D341Med (cell line): ENCODE measurements at regions not wholly inside any gene's neighbourhood (a gene's known extent, or its start where the extent isn't known, plus 50 kb on each side); places are given as distances from the start of the nearest gene placed in this dataset.

Source experiments
- DNase-seq: peaks from one replicate; pipeline ENCODE4 v3.0.0; 2012; ENCODE audit warnings: low spot score

DNA sequence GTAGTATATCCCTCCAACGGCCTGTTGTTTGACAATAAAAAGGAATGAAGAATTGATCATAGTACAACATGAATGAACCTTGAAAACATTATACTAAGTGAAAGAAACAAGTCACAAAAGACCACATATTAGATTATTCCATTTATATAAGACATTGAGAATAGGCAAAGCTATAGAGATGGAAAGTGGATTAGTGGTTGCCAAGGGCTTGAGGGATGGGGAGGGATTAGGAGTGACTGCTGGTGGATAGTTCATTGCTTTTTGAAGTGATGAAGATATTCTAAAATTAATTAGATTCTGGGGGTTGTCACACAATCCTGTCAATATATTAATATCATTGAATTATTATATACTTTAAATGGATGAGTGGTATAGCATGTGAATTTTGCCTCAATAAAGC, 142.5 kb upstream of the DPT start:
- no peak for DNase-seq

- no peak for DNase-seq
These were observed 146.8 kb upstream of the DPT start for GRCh38 chr1:168875831-168876230.

DNA sequence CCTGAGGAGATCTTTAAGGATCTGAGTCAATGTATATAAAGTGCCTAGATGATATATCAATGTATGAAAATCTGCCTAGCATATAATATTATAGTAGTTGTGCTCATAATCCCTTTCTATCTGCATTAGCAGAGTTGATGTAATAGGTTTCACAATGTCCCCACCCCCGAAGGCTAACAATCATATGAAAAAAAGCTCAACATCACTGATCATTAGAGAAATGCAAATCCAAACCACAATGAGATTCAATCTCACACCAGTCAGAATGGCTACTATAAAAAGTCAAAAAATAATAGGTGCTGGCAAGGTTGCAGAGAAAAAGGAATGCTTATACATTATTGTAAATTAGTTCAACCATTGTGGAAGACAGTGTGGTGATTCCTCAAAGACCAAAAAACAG, 147.8 kb upstream of the DPT start:
- no peak for DNase-seq

DNA sequence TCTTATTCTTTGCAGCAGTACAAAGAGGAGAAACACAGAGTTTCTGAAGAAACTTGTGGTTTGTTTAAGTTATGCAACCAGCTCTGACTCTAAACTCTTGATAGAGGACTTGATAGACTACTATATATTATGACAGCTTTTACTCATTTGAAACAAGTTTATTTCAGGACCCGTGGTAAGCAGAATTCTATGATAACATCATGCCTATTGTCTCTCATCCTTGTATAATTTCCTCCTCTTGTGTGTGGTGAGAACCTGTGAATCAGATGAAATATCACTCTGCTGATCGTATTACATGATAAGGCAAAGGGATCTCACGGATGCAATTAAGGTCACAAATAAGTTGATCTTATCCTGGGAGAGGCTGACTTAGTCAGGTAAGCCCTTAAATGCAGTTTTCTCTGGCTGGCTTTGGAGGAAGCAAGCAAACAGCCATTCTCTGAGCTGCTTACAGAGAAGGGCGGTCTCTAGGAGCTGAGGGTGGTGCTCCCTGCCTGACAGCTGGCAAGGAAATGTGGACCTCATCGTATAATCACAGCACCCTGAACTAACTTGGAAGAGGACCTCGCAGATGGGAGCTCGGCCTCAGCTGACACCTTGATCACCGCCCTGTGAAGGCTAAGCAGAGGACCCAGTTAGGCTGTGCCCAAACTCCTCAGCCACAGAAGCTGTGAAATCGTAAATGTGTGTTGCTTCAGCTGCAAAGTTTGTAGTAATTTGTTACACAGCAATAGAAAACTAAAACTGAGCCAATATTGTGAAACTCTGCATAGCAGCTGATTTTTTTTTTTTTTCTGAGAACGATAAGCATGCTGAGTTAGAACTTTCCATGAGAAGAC, 151.1 kb upstream of the DPT start:
- peak; percentile 43 for DNase-seq

- no peak for DNase-seq
These were observed 152.8 kb upstream of the DPT start for GRCh38 chr1:168881656-168882260.

GRCh38 chr1:168887381-168887780, 158.4 kb upstream of the DPT start:
- DNase-seq, result no peak

DNA sequence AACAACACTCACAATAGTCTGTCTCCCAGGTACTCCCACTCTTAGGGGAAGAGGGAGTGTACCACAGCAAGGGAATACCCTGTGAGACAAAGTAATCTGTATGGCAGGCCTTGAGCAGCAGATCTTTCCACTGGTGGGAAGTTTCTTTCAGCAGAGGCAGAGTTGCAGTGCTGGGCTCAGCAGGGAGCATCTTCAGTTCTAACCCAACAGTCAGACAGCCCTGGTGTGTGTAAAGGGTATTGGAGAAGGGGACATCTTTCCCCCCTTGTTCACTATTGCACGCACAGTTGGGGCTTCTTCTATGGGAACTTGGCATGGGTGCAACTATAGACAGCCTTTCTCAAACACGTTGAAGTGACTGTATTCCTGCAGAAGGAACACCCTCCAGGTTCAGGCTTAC, 159.4 kb upstream of the DPT start:
- no peak for DNase-seq

DNA sequence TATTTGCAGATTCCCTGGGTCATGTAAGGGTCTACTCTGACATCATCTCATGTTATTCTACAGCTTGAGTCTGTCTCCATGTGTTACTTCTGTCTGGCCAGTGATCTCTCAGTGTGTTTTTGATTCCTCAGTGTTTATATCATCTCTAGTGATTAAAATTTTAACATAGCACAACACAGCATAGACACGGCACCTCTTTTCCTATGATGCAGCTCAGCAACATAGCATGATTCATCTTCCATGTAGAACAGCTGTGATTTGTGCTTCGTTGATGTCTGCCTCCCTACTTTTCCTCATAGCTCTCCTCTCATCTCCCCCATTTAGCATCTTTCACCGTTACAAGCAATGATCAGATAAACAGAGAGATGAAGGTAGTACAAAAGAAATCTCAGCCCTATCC, 163.9 kb upstream of the DPT start:
- no peak for DNase-seq

DNA sequence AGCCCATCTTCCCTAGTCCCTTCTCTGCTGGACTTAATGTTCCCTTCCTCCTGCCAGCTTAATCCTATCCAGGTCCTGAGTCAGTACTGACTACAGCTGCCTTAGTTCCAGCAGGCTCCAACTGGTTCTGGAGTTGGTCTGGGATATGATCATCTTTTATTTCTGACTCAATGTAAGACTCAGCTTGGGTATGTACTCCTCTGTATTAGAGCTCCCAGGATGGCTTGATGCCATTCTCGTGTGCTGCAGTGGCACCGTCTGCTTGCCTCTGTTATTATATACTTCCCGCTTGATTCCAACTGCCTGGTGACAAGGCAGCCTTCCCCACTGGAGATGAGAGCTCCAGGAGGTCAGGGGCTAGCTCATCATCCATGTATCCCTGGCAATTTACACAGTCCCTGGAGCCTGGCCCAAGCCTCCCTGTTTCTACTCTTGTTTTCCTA, 164.4 kb upstream of the DPT start:
- DNase-seq, result no peak

DNA sequence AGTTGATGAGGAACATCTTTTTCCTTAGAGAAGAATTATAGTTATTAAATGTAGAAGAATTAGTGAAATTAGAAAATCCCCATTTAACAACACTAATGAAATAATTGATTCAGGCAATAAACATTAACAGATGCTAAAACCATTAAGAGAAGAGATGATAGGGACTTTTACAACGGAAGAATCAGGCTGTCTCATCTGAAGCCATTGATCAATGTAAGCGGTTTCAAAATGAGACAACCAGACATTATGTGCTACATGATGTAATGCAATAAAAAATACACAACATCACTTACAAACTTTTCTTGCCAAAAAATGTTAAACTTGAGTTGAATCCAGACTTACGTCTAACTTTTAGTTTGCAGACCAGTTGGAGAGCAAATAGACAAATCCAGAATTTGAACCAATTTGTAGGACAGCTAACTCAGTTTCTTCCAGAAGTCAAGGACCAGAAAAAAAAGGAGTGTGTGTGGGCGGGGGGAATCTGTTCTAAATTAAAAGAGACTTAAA, 165.4 kb upstream of the DPT start:
- DNase-seq, result no peak

GRCh38 chr1:168897249-168897648, 168.2 kb upstream of the DPT start:
- no peak for DNase-seq

DNA sequence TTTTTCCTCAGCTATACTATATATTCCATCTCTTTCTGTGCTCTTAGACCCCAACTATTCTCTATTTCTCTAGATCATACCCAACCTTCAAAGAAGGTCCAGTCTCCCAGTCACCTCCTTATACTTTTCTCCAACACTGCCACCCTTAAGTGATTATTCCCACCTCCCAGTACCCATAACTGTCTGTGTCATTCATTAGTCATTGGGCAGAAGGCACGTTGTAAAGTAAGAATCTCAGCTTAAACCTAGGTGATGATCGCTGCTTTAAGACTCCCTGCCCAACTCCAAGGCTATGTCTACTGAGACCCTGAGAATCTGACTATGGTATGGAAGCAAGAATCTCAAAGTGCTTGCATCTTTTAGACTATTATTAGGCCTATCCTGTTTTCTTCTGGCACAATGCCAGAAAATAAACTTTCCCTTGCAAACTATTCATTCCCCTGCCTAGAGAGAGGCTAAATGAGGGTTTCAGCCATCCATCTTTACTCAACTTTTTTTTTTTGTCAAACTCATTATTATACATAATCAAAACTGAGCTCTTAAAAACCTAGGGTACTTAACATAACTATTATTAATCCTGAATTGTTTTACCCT, 174.3 kb upstream of the DPT start:
- DNase-seq, result no peak

GRCh38 chr1:168905633-168906032, 176.6 kb upstream of the DPT start:
- DNase-seq, result no peak

DNA sequence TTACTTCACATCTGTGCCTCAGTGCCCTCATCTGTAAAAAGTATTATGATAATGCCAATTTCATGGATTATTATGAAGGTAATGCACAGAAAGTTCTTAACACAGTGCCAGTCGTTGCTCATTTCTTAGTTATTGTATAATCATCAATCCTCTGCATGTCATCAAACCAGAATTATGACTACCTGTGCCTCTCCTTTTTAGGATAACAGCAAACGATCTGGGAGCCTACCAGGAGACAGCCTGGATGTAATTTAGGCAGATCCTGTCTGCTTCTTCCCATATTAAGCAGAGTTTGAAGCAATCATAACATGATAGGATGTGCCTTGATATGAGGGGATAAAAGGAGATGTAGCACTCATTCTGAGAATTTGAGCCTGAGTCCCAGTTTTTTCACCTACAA, 177.4 kb upstream of the DPT start:
- no peak for DNase-seq

GRCh38 chr1:168907053-168907452, 178.0 kb upstream of the DPT start:
- DNase-seq, result no peak

DNA sequence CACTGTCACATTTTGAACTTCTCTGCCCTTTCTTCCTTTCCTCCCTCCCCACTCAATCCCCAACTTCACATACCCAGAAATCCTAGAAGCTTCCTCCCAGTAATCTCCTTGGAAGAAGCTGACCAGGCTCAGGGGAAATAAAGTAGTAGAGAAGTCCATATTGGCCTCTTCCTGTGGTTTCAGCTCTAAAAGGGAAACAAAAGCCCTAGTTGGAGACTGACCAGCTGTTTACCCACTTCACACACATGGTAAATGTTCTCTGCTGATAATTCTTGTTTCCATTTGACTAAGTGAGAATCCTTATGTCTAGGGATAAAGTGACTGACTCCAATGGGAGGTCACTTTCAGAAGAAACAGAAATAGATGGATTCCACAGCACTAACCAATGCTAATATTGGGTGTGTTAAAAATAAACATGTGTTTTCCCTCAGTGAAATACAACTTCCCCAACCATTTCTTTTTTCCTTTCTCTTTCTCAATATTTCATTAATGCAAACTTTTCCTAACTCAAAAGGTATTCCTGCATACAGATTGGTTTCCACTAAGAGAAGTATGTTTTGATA, 178.9 kb upstream of the DPT start:
- DNase-seq, result no peak

GRCh38 chr1:168910403-168910802, 181.4 kb upstream of the DPT start:
- no peak for DNase-seq

DNA sequence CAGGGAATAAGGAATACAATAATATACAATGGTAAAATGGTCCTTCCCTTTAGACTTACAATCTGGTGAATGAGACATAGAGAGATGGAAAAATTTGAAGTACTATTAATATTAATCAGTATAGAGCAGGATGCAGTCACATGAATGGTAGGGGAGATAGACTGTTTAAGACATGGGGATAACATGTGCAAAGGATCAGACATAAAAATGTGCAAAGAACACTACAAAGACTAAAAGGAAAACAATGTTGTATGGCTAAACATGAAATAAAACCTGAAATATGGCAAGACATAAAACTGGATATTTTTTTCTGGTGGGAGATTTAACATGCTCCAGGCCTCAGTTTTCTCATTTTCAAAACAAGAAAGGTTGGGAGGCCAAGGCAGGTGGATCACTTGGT, 182.4 kb upstream of the DPT start:
- DNase-seq, result no peak

DNA sequence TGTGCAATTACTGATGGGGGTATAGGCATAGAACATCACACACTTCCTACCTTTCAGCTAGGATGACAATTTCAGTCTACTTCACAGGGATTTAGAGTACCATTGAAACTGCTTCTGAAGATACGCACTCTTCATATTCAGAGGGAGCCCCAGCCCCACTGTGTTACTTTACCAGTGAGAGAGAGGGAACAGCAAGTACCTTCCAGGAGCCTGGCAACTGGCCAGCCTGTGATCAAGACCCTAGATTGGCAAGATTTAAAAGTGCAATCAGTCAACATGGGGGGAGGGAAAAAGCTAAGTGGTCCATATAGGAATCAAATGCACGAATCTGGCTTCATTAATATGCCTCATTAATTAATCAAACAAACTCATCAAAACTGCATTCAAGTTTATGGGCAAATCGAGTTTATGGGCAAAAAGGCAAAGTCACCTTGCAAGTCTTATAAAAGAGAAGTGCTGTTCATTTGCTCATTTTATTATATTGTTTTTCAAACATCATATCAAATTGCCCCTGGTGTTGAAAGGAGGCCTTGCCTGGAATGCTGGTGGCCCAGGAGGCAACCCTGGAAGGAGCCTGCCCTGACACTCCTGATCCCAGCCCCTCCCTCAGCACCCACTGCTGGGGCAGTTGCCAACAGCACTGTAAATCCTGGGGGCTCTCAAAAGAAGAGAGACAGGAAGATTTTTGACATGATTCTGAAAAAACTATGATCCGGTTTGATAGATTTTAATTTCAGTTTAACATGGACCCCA, 184.9 kb upstream of the DPT start:
- no peak for DNase-seq

DNA sequence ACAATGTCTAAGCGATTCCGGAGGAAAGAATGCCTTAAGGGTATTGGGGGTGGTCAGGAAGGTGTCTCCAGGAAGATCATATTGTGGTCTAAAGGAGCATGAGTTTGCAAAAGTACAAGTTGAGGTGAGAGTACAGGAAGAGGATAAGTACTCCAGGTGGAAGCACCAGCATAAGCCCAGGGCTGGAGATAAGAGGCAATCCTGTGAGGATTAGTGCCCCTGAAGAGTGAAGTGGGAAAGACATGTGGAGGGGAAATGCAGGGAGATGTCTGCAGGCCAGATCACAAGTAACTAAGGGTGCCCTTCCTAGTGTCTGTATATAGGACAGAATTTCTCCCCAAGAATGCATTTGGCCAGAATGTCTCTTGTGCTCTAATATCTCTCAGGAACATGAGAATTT, 188.3 kb upstream of the DPT start:
- no peak for DNase-seq

- no peak for DNase-seq
These were observed 188.7 kb upstream of the ATP1B1 start for GRCh38 chr1:168917796-168918195.
